ENCODE measurements at regions not wholly inside any gene's neighbourhood (a gene's known extent, or its start where the extent isn't known, plus 50 kb on each side); places are given as distances from the start of the nearest gene placed in this dataset.

DNA sequence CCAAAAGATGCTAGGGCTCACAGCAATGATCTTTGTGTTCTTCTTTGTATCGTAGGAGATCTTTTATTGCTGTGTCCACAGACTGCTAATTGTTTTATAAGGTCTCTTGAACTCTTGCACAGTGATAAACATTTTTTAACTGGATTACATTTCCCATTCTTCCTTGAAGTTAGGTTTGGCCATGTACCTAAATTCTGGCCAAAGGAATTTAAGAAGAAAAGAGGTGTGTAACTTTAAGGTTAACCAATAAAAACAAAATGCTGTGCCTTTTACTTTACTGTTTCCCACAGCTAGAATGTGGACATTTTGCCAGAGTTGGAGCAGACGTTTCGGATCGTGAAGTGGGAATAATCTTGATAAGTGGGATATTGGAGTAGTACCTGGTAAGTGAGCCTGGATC lies 82.6 kb upstream of the GPC6 start:
- DNase-seq: no peak

DNA sequence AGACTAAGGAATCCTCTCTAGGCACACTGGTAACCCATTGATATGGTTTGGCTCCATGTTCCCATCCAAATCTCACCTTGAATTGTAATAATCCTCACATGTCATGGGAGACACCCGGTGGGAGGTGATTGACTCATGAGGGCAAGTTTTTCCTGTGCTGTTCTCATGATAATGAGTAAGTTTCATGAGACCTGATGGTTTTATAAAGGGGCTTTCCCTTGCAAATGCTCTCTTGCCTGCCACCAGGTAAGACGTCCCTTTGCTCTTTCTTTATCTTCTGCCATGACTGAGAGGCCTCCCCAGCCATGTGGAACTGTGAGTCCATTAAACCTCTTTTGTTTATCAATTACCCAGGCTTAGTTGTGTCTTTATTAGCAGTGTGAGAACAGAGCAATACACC lies 81.4 kb upstream of the GPC6 start:
- DNase-seq: no peak

- peak; percentile 79 for DNase-seq
Measured at GRCh38 chr13:93146584-93147297, 79.9 kb upstream of the GPC6 start.

- no peak for DNase-seq
Measured at GRCh38 chr13:93147298-93147645, 79.3 kb upstream of the GPC6 start.

DNA sequence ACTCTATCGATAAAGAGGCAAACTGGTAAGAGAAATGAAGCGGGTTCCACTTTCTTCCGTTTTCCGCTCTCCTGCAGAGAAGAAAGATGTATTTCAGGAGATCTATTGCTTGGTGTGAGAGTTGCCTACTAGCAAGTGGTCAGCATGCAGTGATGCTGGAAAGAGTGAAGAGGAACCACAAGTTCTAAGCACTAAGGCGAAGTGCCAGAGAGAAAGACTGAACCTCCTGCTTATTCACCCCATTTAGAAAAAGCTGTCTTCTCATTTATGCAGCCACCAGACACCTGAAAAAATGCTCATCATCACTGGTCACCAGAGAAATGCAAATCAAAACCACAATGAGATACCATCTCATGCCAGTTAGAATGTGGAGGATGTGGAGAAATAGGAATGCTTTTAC lies 78.7 kb upstream of the GPC6 start:
- DNase-seq: peak; percentile 5

- peak; percentile 92 for DNase-seq
Measured at GRCh38 chr13:93151277-93151676, 75.3 kb upstream of the GPC6 start.

DNA sequence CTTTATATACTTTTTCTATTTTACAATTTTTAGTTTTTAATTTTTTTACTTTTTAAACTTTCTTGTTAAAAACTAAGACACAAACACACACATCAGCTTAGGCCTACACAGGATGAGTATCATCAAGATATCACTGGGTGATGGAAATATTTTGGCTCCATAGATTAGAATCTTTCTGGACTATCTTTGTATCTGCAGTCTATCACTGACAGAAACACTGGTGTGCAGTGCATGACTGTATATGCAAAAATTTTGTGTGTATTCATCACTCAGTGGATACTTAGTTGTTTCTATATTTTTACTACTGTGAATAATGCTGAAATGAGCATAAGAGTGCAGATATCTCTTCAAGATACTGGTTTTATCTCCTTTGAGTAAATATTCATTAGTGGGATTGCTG lies 68.0 kb upstream of the GPC6 start:
- no peak for DNase-seq

- peak; percentile 87 for DNase-seq
Measured at GRCh38 chr13:93169980-93170379, 56.6 kb upstream of the GPC6 start.

GRCh38 chr13:93172109-93172508 lies 54.5 kb upstream of the GPC6 start:
- no peak for DNase-seq

GRCh38 chr13:93173654-93174053 lies 53.0 kb upstream of the GPC6 start:
- DNase-seq: peak; percentile 30

DNA sequence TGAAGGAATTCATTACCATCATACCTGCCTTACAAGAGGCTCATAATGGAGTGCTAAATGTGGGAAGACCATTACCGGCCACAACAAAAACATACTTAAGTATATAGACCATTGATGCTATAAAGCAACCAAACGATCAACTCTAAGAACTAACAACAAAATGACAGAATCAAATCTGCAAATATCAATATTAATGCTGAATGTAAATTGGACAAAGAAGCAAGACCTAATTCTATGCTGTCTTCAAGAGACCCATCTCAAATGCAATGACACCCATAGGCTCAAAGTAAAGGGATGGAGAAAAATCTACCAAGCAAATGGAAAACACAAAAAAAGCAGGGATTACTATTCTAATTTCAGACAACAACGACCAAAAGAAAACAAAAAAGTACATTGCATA lies 52.3 kb upstream of the GPC6 start:
- DNase-seq: no peak

Data from fibroblast of skin of abdomen (primary cell).